Loucy (cell line): ENCODE measurements at regions not wholly inside any gene's neighbourhood (a gene's known extent, or its start where the extent isn't known, plus 50 kb on each side); places are given as distances from the start of the nearest gene placed in this dataset.

ENCODE experiments used
- EZH2phosphoT487 ChIP-seq: fragments of 200-600 bp; IDR thresholded peaks from 2 replicates; pipeline ENCODE4 v1.6.1; 2018; ENCODE audit warnings: antibody characterized with exemption, mild to moderate bottlenecking, moderate library complexity, borderline replicate concordance
- TF ChIP-seq, protein P1 (sequence below): fragments of 200-600 bp; sonication (generic); conservative IDR thresholded peaks from 2 replicates; pipeline ENCODE4 v1.5.1; 2014; ENCODE audit warnings: mild to moderate bottlenecking, antibody characterized with exemption, low read length

DNA sequence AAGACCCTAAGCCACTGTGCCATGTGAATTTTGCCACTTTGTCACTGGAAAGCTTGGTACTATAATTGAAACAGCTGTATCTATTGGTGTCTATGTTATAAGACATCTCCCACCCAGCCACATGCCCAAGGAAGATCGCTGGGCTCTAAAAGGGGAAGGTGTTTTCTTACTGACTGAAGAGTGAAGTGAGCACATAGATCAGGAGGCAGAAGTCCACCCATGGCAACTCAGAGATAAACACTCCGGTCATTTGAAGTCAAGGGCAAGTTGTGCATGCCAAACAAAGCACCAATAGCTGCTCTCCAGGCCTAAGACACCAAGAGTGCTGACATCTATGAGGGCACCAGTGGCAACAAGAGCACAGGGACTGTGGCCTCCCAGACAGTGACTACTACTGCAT, 153.8 kb downstream of the KCTD12 start:
- TF ChIP-seq, protein P1, sequence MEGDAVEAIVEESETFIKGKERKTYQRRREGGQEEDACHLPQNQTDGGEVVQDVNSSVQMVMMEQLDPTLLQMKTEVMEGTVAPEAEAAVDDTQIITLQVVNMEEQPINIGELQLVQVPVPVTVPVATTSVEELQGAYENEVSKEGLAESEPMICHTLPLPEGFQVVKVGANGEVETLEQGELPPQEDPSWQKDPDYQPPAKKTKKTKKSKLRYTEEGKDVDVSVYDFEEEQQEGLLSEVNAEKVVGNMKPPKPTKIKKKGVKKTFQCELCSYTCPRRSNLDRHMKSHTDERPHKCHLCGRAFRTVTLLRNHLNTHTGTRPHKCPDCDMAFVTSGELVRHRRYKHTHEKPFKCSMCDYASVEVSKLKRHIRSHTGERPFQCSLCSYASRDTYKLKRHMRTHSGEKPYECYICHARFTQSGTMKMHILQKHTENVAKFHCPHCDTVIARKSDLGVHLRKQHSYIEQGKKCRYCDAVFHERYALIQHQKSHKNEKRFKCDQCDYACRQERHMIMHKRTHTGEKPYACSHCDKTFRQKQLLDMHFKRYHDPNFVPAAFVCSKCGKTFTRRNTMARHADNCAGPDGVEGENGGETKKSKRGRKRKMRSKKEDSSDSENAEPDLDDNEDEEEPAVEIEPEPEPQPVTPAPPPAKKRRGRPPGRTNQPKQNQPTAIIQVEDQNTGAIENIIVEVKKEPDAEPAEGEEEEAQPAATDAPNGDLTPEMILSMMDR: no peak
- TF ChIP-seq EZH2phosphoT487: no peak
